Mesenchymal stem cell (in vitro differentiated cells and primary cell): ENCODE measurements at regions not wholly inside any gene's neighbourhood (a gene's known extent, or its start where the extent isn't known, plus 50 kb on each side); places are given as distances from the start of the nearest gene placed in this dataset.

Experiments used
- DNase-seq: peaks from one replicate; pipeline ENCODE4 v3.0.0-alpha.2; 2013
- H2AFZ ChIP-seq: one replicate; pipeline ENCODE4 v1.6.1; 2013; ENCODE audit warnings: low read depth, mild to moderate bottlenecking, control low read depth, inconsistent platforms, low read length, moderate library complexity
- H2AK5ac ChIP-seq: 2 replicates; pipeline ENCODE4 v1.6.1; 2013; ENCODE audit warnings: low read length, moderate library complexity, mild to moderate bottlenecking, inconsistent platforms; ENCODE audit not compliant: severe bottlenecking
- H2BK120ac ChIP-seq: one replicate; pipeline ENCODE4 v1.6.1; 2013; ENCODE audit warnings: low read depth, mild to moderate bottlenecking, inconsistent platforms, low read length, moderate library complexity
- H2BK12ac ChIP-seq, 2 experiments: one replicate each; pipeline ENCODE4 v1.6.1; 2013; ENCODE audit warnings: inconsistent platforms in 2 of 2, low read length in 2 of 2, mild to moderate bottlenecking in 2 of 2, moderate library complexity in 2 of 2, control low read depth in 1 of 2
- H2BK15ac ChIP-seq: one replicate; pipeline ENCODE4 v1.6.1; 2013; ENCODE audit warnings: mild to moderate bottlenecking, low read depth, inconsistent platforms; ENCODE audit not compliant: poor library complexity, severe bottlenecking
- H2BK5ac ChIP-seq: 2 replicates; pipeline ENCODE4 v1.6.1; 2013; ENCODE audit warnings: low read depth, mild to moderate bottlenecking, low read length, control low read depth, inconsistent platforms; ENCODE audit not compliant: poor library complexity, severe bottlenecking
- H3K14ac ChIP-seq, 2 experiments: one replicate each; pipeline ENCODE4 v1.6.1; 2013; ENCODE audit warnings: inconsistent platforms in 2 of 2, low read length in 2 of 2, control low read depth in 1 of 2, mild to moderate bottlenecking in 1 of 2, moderate library complexity in 1 of 2
- H3K18ac ChIP-seq, 2 experiments: one replicate each; pipeline ENCODE4 v1.6.1; 2013; ENCODE audit warnings: inconsistent platforms in 2 of 2, low read length in 2 of 2, control low read depth in 1 of 2, low read depth in 1 of 2, mild to moderate bottlenecking in 1 of 2
- H3K23ac ChIP-seq, 2 experiments: one replicate each; pipeline ENCODE4 v1.6.1; 2013; ENCODE audit warnings: inconsistent platforms in 2 of 2, low read length in 2 of 2, mild to moderate bottlenecking in 2 of 2, moderate library complexity in 2 of 2, control low read depth in 1 of 2
- H3K27ac ChIP-seq: 2 replicates; pipeline ENCODE4 v1.5.1; 2013; ENCODE audit warnings: mild to moderate bottlenecking, moderate library complexity, low read length, control low read depth, inconsistent platforms; ENCODE audit not compliant: poor library complexity, severe bottlenecking
- H3K27me3 ChIP-seq, 2 experiments: 2 replicates each; pipeline versions ENCODE4 v1.6.1 to v1.7.0; 2013; ENCODE audit warnings: low read length in 2 of 2, mild to moderate bottlenecking in 2 of 2, moderate library complexity in 2 of 2, control low read depth in 1 of 2, inconsistent platforms in 1 of 2; ENCODE audit not compliant: control insufficient read depth in 1 of 2, insufficient read depth in 1 of 2
- H3K36me3 ChIP-seq, 2 experiments: 2 replicates each; pipeline versions ENCODE4 v1.6.1 to v1.7.0; 2013; ENCODE audit warnings: low read length in 2 of 2, control low read depth in 1 of 2, inconsistent platforms in 1 of 2, low read depth in 1 of 2, mild to moderate bottlenecking in 1 of 2; ENCODE audit not compliant: insufficient read depth in 2 of 2, control insufficient read depth in 1 of 2
- H3K4ac ChIP-seq, 2 experiments: one replicate each; pipeline ENCODE4 v1.6.1; 2013; ENCODE audit warnings: inconsistent platforms in 2 of 2, low read length in 2 of 2, mild to moderate bottlenecking in 2 of 2, moderate library complexity in 2 of 2, control low read depth in 1 of 2, low read depth in 1 of 2
- H3K4me1 ChIP-seq: 2 replicates; pipeline ENCODE4 v1.6.1; 2013; ENCODE audit warnings: low read depth, low read length, control low read depth; ENCODE audit not compliant: control insufficient read depth, insufficient read depth
- H3K4me2 ChIP-seq: 2 replicates; pipeline ENCODE4 v1.6.1; 2013; ENCODE audit warnings: low read length, mild to moderate bottlenecking, inconsistent platforms; ENCODE audit not compliant: poor library complexity, severe bottlenecking
- H3K4me3 ChIP-seq, 2 experiments: 2 replicates each; pipeline versions ENCODE4 v1.5.1 to v1.7.0; 2013; ENCODE audit warnings: low read length in 2 of 2, mild to moderate bottlenecking in 2 of 2, control low read depth in 1 of 2, low read depth in 1 of 2; ENCODE audit not compliant: insufficient read depth in 1 of 2
- H3K79me1 ChIP-seq: replicated peaks from 2 replicates; pipeline ENCODE4 v1.6.1; 2013; ENCODE audit warnings: mild to moderate bottlenecking, control low read depth, low read length, inconsistent platforms; ENCODE audit not compliant: poor library complexity, severe bottlenecking
- H3K9ac ChIP-seq: 2 replicates; pipeline ENCODE4 v1.7.0; 2013; ENCODE audit warnings: mild to moderate bottlenecking, low read length, moderate library complexity
- H3K9me3 ChIP-seq: 2 replicates; pipeline ENCODE4 v1.7.0; 2013; ENCODE audit warnings: mild to moderate bottlenecking, low read length; ENCODE audit not compliant: control insufficient read depth
- H4K8ac ChIP-seq: one replicate; pipeline ENCODE4 v1.6.1; 2013; ENCODE audit warnings: inconsistent platforms, mild to moderate bottlenecking, low read length, moderate library complexity
- H4K91ac ChIP-seq: one replicate; pipeline ENCODE4 v1.6.1; 2013; ENCODE audit warnings: mild to moderate bottlenecking, low read length, inconsistent platforms
- WGBS: methylation state at CpG from one replicate; pipeline ENCODE4 v1.1.7; 2013; ENCODE audit warnings: mixed read lengths; 5-methylcytosine and 5-hydroxymethylcytosine counted together

- Histone ChIP-seq H2AK5ac (no peak overlapping the region), H2BK5ac (no peak overlapping the region), H3K36me3 (no peaks in the 10 kb centered on the region), H3K14ac (no peak overlapping the region), H3K27me3 (peaks cover 0 to 3% of the 10 kb centered on the region in 2 experiments), H3K4ac (no peak overlapping the region), H3K4me3 (no peak overlapping the region), H2AFZ (no peak overlapping the region), H3K4me2 (no peak overlapping the region), H4K8ac (no peak overlapping the region), H2BK12ac (no peak overlapping the region), H3K23ac (no peak overlapping the region), H3K27ac (no peak overlapping the region), H3K4me1 (no peaks in the 10 kb centered on the region), H3K9me3 (no peaks in the 10 kb centered on the region), H2BK120ac (no peak overlapping the region), H3K9ac (no peak overlapping the region), H4K91ac (no peak overlapping the region), H3K79me1 (no peaks in the 10 kb centered on the region), H2BK15ac (no peak overlapping the region), H3K18ac (no peak overlapping the region)
- WGBS, result 19% methylated on average over 3 of the region's 3 CpGs
- DNase-seq, result no peak
Measured at GRCh38 chr11:114794048-114794684, 115.8 kb downstream of the NXPE2 start.

GRCh38 chr11:114796954-114797721 is 118.8 kb downstream of the NXPE2 start:
- Histone ChIP-seq H3K36me3 (no peaks in the 10 kb centered on the region), H2BK120ac (no peak overlapping the region), H3K27ac (no peak overlapping the region), H2BK15ac (no peak overlapping the region), H4K8ac (no peak overlapping the region), H3K4ac (no peak overlapping the region), H4K91ac (no peak overlapping the region), H3K18ac (no peak overlapping the region), H3K27me3 (peaks cover 8% of the 10 kb centered on the region in 2 experiments), H2BK5ac (no peak overlapping the region), H3K14ac (no peak overlapping the region), H2AFZ (no peak overlapping the region), H3K4me1 (no peaks in the 10 kb centered on the region), H3K9ac (no peak overlapping the region), H3K23ac (no peak overlapping the region), H3K9me3 (no peaks in the 10 kb centered on the region), H3K4me2 (no peak overlapping the region), H2AK5ac (no peak overlapping the region), H3K79me1 (no peaks in the 10 kb centered on the region), H2BK12ac (no peak overlapping the region), H3K4me3 (no peak overlapping the region)
- WGBS, result 58% methylated on average over 8 of the region's 9 CpGs
- DNase-seq, result peak; percentile 13

- 6% methylated on average over 6 of the region's 6 CpGs for WGBS
- no peak overlapping the region for H3K4me3 ChIP-seq
Measured at GRCh38 chr11:114799476-114799875, 121.1 kb downstream of the NXPE2 start.

GRCh38 chr11:114801773-114802172 is 123.4 kb downstream of the NXPE2 start:
- Histone ChIP-seq H3K4ac (no peak overlapping the region), H3K36me3 (no peaks in the 10 kb centered on the region), H4K8ac (no peak overlapping the region), H3K9ac (no peak overlapping the region), H3K79me1 (no peaks in the 10 kb centered on the region), H2BK5ac (no peak overlapping the region), H3K14ac (no peak overlapping the region), H3K23ac (no peak overlapping the region), H2BK15ac (no peak overlapping the region), H3K18ac (no peak overlapping the region), H2AFZ (no peak overlapping the region), H3K4me2 (no peak overlapping the region), H3K4me3 (no peak overlapping the region), H3K9me3 (no peaks in the 10 kb centered on the region), H3K27ac (no peak overlapping the region), H2BK12ac (no peak overlapping the region), H3K4me1 (no peaks in the 10 kb centered on the region), H4K91ac (no peak overlapping the region), H2BK120ac (no peak overlapping the region), H2AK5ac (no peak overlapping the region), H3K27me3 (peaks cover 5 to 8% of the 10 kb centered on the region in 2 experiments)
- 90% methylated on average over 2 of the region's 3 CpGs for WGBS
- DNase-seq, result no peak

More at GRCh38 chr11:114799476-114799875, 121.1 kb downstream of the NXPE2 start:
- no peak overlapping the region for H2BK12ac ChIP-seq
- no peak overlapping the region for H4K91ac ChIP-seq
- DNase-seq, result no peak
- H2BK5ac ChIP-seq, result no peak overlapping the region
- H2AK5ac ChIP-seq, result no peak overlapping the region
- no peak overlapping the region for H3K18ac ChIP-seq
- H4K8ac ChIP-seq, result no peak overlapping the region
- no peaks in the 10 kb centered on the region for H3K79me1 ChIP-seq
- peak overlapping the region in 1 of 2 experiments; percentile 71 for H3K14ac ChIP-seq
- no peak overlapping the region for H3K23ac ChIP-seq
- peaks cover 5 to 8% of the 10 kb centered on the region in 2 experiments for H3K27me3 ChIP-seq
- no peaks in the 10 kb centered on the region for H3K4me1 ChIP-seq
- H3K9me3 ChIP-seq, result no peaks in the 10 kb centered on the region
- H2BK120ac ChIP-seq, result no peak overlapping the region
- H3K4me2 ChIP-seq, result no peak overlapping the region
- no peak overlapping the region for H2AFZ ChIP-seq
- no peak overlapping the region for H2BK15ac ChIP-seq
- H3K9ac ChIP-seq, result no peak overlapping the region
- no peaks in the 10 kb centered on the region for H3K36me3 ChIP-seq
- H3K27ac ChIP-seq, result no peak overlapping the region
- no peak overlapping the region for H3K4ac ChIP-seq
